ENCODE measurements at regions not wholly inside any gene's neighbourhood (a gene's known extent, or its start where the extent isn't known, plus 50 kb on each side); places are given as distances from the start of the nearest gene placed in this dataset.
"Not testable (repeated sequence)": the region's sequence is repeated elsewhere in the genome, so short reads cannot be mapped to it uniquely, and the experiment has no call there.

DNA sequence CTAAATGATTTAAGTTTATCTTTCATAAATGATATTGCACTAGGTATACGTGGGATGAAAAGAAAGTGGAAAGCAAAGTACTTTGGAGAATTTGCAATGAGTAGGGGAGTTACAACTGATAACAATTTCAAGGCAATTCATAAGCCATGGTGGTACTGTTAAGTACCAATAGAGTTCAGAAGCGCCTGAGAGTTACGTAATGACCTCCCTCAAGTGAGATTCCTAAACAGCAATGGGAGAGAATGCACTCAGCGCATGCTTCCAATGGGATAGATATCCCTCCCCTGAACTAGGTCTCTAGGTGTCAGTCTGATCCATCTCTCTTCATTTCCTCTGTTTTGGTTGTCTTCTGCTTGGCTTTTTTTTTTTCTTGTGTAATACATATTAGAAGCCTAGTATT, 249.3 kb downstream of the NNT start:
- TF ChIP-seq, protein P1, sequence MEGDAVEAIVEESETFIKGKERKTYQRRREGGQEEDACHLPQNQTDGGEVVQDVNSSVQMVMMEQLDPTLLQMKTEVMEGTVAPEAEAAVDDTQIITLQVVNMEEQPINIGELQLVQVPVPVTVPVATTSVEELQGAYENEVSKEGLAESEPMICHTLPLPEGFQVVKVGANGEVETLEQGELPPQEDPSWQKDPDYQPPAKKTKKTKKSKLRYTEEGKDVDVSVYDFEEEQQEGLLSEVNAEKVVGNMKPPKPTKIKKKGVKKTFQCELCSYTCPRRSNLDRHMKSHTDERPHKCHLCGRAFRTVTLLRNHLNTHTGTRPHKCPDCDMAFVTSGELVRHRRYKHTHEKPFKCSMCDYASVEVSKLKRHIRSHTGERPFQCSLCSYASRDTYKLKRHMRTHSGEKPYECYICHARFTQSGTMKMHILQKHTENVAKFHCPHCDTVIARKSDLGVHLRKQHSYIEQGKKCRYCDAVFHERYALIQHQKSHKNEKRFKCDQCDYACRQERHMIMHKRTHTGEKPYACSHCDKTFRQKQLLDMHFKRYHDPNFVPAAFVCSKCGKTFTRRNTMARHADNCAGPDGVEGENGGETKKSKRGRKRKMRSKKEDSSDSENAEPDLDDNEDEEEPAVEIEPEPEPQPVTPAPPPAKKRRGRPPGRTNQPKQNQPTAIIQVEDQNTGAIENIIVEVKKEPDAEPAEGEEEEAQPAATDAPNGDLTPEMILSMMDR (conservative IDR thresholded peaks at IDR 0.05), result no peak
- H3K27ac ChIP-seq, result no peak overlapping the region

DNA sequence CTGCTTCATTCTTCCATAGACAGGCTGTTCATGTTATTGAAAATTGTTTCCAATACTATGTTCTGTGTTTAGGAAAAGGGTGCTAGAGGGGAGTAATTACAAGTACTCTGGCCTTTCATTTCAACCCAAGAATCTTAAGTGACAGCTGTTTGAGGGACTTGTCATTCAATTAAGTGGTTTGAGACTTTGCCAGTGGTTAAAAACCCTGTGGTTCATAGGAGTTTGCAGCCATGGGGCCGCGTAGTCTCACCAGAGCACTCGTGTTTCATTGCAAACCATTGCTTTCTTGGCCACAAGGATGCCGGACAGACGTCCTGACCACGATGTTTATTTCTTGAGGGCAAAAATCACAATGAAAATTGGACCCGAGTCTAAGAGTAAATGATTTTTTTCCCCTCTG, 248.8 kb downstream of the NNT start:
- H3K27ac ChIP-seq, result no peak overlapping the region
- TF ChIP-seq, protein P1 (conservative IDR thresholded peaks at IDR 0.05), result no peak

DNA sequence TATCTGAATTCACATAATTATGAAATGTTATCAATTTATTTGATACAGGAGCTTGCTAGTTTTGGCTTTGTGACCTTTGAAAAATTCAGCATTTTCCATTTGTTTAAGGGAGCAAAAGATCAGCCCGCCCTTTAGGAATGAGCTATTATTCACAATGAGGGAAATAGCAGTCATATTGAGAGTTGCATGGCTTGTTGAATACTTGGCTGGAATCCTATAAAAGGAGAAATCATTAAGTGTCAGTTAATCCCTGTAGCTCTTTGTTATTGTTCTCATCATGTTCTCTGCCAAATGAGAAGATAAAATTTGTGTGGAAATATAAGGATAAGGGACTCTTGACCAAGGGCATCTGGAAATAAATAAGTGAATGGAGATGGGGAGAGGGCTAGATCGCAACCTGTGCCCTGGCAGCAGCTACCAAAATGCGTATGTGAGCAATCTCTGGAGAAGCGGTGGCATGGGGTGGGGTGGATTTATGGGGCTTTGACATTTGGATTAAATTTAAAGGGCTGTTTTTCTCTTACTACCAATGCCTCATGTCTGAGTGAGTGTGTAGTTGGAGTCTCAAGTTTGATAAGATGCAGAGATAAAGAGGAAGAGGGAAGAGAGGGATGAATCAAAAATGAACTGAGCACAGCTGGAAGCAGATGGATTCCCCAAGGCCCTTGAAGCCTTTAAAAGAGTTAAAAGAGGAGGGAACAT, 237.6 kb downstream of the NNT start:
- TF ChIP-seq, protein P1 (conservative IDR thresholded peaks at IDR 0.05), result no peak
- no peak overlapping the region for H3K27ac ChIP-seq

DNA sequence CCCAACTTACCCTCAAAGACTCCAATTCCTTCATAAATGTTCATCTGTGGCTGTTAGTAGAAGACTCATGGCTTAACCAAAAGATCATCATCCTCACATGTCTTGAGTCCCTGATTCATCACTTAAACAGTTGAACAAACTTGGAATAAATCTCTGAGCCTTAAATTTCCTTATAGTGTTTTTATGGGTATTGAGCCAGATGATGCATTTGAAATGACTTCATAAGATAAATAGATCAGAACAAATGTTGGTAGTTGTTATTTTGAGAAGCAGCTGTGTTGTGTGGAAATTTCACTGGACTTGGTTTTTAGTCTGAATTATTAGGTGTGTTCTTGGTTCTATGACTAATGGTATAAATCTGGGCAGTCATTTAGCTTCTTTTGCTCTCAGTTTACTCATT, 236.2 kb downstream of the NNT start:
- no peak overlapping the region for H3K27ac ChIP-seq
- TF ChIP-seq, protein P1 (conservative IDR thresholded peaks at IDR 0.05), result no peak

DNA sequence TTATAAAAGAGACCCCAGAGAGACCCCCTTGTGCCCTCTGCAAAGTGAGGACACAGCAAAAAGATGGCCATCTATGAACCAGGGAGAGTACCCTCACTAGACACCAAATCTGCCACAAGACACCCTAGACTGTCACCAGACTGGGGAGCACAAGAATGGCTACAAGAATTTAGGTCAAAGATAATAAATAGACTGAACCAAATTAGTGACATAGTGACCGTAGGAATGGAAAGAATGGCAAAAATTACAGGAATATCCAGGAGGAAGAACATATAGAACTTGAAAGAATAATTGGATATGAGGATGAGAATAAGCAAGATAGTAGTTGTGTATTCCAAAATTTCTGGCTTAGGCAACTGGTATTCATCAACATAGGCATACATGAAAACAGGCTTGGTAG, 235.0 kb downstream of the NNT start:
- TF ChIP-seq, protein P1 (conservative IDR thresholded peaks at IDR 0.05), result no peak

DNA sequence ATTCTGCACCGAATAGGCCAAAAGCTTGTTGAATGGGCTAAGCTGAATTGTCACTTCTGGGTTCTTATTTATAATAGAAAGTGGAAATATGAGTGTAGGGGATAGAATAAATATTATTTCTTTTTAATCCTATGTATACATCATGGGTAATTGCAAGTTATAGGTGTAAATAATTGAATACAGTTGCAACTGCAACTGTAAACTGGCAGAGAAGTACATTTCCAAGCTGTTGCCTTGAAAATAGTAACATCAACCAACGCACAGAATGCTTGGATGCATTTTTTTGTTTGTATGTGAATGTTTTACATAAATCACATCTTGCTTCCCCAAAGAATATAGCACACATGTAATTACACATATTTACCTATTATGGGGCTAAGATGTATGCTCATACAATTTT, 234.1 kb downstream of the NNT start:
- TF ChIP-seq, protein P1 (conservative IDR thresholded peaks at IDR 0.05), result no peak

More for the DNA sequence above, 235.0 kb downstream of the NNT start:
- no peak overlapping the region for H3K27ac ChIP-seq

DNA sequence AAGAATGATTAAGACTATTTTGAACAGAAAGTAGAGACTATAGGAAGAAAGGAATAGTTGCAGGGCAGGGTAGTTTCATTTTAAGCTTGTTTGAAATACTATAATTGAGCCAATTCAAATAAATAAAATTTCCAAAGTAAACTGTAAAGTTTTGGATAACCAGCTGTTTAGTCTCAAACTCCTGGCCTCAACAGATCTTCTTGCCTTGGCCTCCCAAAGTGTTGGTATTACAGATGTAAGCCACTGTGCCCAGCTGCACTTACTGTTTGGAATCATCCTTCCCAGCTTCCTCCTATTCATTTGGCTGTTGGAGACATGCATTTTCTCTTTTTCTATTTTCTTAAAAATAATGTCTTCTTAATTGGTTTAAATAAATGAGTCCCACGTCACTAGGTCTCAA, 231.0 kb downstream of the NNT start:
- H3K27ac ChIP-seq, result no peak overlapping the region
- TF ChIP-seq, protein P1 (conservative IDR thresholded peaks at IDR 0.05), result no peak

More for the DNA sequence above, 234.1 kb downstream of the NNT start:
- H3K27ac ChIP-seq, result no peak overlapping the region

DNA sequence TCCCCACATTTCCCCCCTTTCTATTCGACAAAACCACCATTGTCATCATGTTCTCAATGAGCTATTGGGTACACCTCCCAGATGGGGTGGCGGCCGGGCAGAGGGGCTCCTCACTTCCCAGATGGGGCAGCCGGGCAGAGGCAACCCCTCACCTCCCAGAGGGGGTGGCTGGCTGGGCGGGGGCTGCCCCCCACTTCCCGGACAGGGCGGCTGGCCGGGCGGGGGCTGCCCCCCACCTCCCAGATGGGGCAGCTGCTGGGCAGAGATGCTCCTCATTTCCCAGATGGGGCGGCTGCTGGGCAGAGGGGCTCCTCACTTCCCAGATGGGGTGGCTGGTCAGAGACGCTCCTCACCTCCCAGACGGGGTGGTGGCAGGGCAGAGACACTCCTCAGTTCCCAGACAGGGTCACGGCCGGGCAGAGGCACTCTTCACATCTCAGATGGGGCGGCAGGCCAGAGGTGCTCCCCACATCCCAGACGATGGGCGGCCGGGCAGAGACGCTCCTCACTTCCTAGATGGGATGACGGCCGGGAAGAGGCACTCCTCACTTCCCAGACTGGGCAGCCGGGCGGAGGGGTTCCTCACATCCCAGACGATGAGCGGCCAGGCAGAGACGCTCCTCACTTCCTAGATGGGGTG, 221.5 kb downstream of the NNT start:
- H3K27ac ChIP-seq, result not testable (repeated sequence)

DNA sequence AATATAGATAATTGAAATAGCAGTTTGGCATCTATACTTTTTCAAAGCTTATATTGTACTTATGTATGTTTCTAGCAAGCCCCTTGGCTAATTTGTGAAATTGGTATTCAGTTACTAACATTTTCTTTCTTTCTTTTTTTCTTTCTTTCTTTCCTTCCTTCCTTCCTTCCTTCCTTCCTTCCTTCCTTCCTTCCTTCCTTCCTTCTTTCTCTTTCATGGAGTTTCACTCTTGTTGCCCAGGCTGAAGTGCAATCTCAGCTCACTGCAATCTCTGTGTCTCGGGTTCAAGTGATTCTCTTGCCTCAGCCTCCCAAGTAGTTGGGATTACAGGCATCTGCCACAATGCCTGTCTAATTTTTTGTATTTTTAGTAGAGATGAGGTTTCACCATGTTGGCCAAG, 215.4 kb downstream of the NNT start:
- H3K27ac ChIP-seq, result not testable (repeated sequence)

Data from VCaP (cell line).